A549 (cell line): ENCODE measurements at regions not wholly inside any gene's neighbourhood (a gene's known extent, or its start where the extent isn't known, plus 50 kb on each side); places are given as distances from the start of the nearest gene placed in this dataset.

ENCODE experiments used
- ATAC-seq, 2 experiments: fragments of 200-7000 bp in 1 of 2; fragments of >200 bp in 1 of 2; cut with Nextera tagmentation in 1 of 2; cut with Tn5 transposase in 1 of 2; 3 replicates each; pipeline versions ENCODE4 v1.8.0 to v1.9.1; 2018 to 2020; ENCODE audit warnings: mild to moderate bottlenecking in 1 of 2, moderate library complexity in 1 of 2
- CTCF ChIA-PET: fragments of 300-600 bp; sonication (Branson Sonifier 250); formaldehyde crosslinking; extraction: SDS; loops from one replicate; lab custom pipeline; 2021; ENCODE audit warnings: antibody characterized with exemption, inconsistent platforms; lab: Yijun Ruan, JAX
- POLR2A ChIA-PET: fragments of 350-600 bp; formaldehyde crosslinking; extraction: SDS; loops from one replicate; lab custom pipeline; 2021; ENCODE audit warnings: antibody characterized with exemption, inconsistent platforms; lab: Yijun Ruan, JAX
- DNase-seq, 2 experiments: peaks; one replicate each; pipeline versions ENCODE4 v3.0.0 to v3.0.0-alpha.2; 2011 to 2016; ENCODE audit warnings: low read depth in 1 of 2, low spot score in 1 of 2
- FAIRE-seq: peaks from 2 replicates; lab custom pipeline; 2011; peaks lifted over from hg19 to GRCh38; lab: Jason Lieb, UNC
- H3K27ac ChIP-seq, 2 experiments: fragments of >200 bp; sonication (Bioruptor Twin); formaldehyde crosslinking; 3 replicates each; pipeline ENCODE4 v1.5.1; 2016 to 2017
- H3K4me1 ChIP-seq: fragments of >200 bp; sonication (Bioruptor Twin); formaldehyde crosslinking; 3 replicates; pipeline ENCODE4 v1.6.1; 2016
- H3K4me2 ChIP-seq: fragments of >200 bp; sonication (Bioruptor Twin); formaldehyde crosslinking; 3 replicates; pipeline ENCODE4 v1.6.1; 2016
- H3K4me3 ChIP-seq: fragments of >200 bp; sonication (Bioruptor Twin); formaldehyde crosslinking; 3 replicates; pipeline ENCODE4 v1.5.1; 2016
- H3K9me3 ChIP-seq: fragments of >200 bp; sonication (Bioruptor Twin); formaldehyde crosslinking; 3 replicates; pipeline ENCODE4 v1.6.1; 2016
- CBX2 ChIP-seq: fragments of 200-600 bp; sonication (generic); IDR thresholded peaks from 2 replicates; pipeline ENCODE4 v1.6.1; 2016; ENCODE audit warnings: low read depth, mild to moderate bottlenecking, borderline replicate concordance
- CBX8 ChIP-seq: fragments of 200-600 bp; sonication (generic); IDR thresholded peaks from 2 replicates; pipeline ENCODE4 v1.6.1; 2016
- CEBPB ChIP-seq, 2 experiments: fragments of >200 bp in 1 of 2; sonication (Bioruptor Twin) in 1 of 2; formaldehyde crosslinking in 1 of 2; IDR thresholded peaks; 2 replicates each; pipeline ENCODE4 v1.6.1; 2012 to 2016
- EHF ChIP-seq: fragments of 250-450 bp; sonication (Bioruptor Pico); IDR thresholded peaks from 2 replicates; pipeline ENCODE4 v1.5.0; 2020; ENCODE audit warnings: mild to moderate bottlenecking
- EP300 ChIP-seq, 2 experiments: fragments of >200 bp; sonication (Bioruptor Twin); formaldehyde crosslinking; IDR thresholded peaks; 2 replicates in 1 of 2; 3 replicates in 1 of 2; pipeline ENCODE4 v1.6.1; 2016 to 2017
- FOSB ChIP-seq: fragments of 250-450 bp; sonication (Bioruptor Pico); IDR thresholded peaks from 2 replicates; pipeline ENCODE4 v1.5.0; 2020; ENCODE audit warnings: mild to moderate bottlenecking, moderate library complexity
- HEYL ChIP-seq: fragments of 250-450 bp; sonication (Bioruptor Pico); IDR thresholded peaks from 2 replicates; pipeline ENCODE4 v1.8.0; 2021; ENCODE audit warnings: mild to moderate bottlenecking, moderate library complexity
- HOXB13 ChIP-seq: fragments of 250-450 bp; sonication (Bioruptor Pico); IDR thresholded peaks from 2 replicates; pipeline ENCODE4 v1.5.0; 2020; ENCODE audit warnings: low read depth, mild to moderate bottlenecking, moderate library complexity
- KDM5A ChIP-seq: fragments of 200-600 bp; sonication (generic); IDR thresholded peaks from 2 replicates; pipeline ENCODE4 v1.6.1; 2016; ENCODE audit warnings: antibody characterized with exemption, mild to moderate bottlenecking
- MAFK ChIP-seq: fragments of 450-650 bp; IDR thresholded peaks from 2 replicates; pipeline ENCODE4 v1.6.1; 2014; ENCODE audit not compliant: partially characterized antibody
- MAX ChIP-seq: IDR thresholded peaks from 2 replicates; pipeline ENCODE4 v1.6.1; 2012
- MAZ ChIP-seq: fragments of 150-350 bp; IDR thresholded peaks from 2 replicates; pipeline ENCODE4 v1.6.1; 2014; ENCODE audit warnings: antibody characterized with exemption, low read depth, low read length, borderline replicate concordance
- NFE2L2 ChIP-seq: fragments of 150-350 bp; conservative IDR thresholded peaks from 2 replicates; pipeline ENCODE4 v1.6.1; 2014; ENCODE audit warnings: low read length
- PBX3 ChIP-seq: IDR thresholded peaks from 2 replicates; pipeline ENCODE4 v1.6.1; 2012
- POLR2A ChIP-seq: IDR thresholded peaks from 2 replicates; pipeline ENCODE4 v1.6.1; 2012; ENCODE audit warnings: mild to moderate bottlenecking, low read length
- RARB ChIP-seq: fragments of 250-450 bp; sonication (Bioruptor Pico); IDR thresholded peaks from 2 replicates; pipeline ENCODE4 v1.8.0; 2021; ENCODE audit warnings: mild to moderate bottlenecking, moderate library complexity
- RFX5 ChIP-seq: fragments of 450-650 bp; IDR thresholded peaks from 2 replicates; pipeline ENCODE4 v1.7.1; 2014; ENCODE audit warnings: antibody characterized with exemption, mild to moderate bottlenecking, moderate library complexity
- TFCP2L1 ChIP-seq: fragments of 250-450 bp; sonication (Bioruptor Pico); IDR thresholded peaks from 2 replicates; pipeline ENCODE4 v1.5.0; 2021; ENCODE audit warnings: mild to moderate bottlenecking
- TP53 ChIP-seq: fragments of 250-450 bp; sonication (Bioruptor Pico); IDR thresholded peaks from 2 replicates; pipeline ENCODE4 v1.5.0; 2021; ENCODE audit warnings: mild to moderate bottlenecking, moderate library complexity
- ZSCAN20 ChIP-seq: fragments of 250-450 bp; sonication (Bioruptor Pico); IDR thresholded peaks from 2 replicates; pipeline ENCODE4 v1.8.0; 2022; ENCODE audit warnings: mild to moderate bottlenecking, moderate library complexity
- whole genome bisulfite sequencing: methylation state at CpG from one replicate; pipeline ENCODE4 v1.1.6; 2017; ENCODE audit errors: missing lambda C conversion rate; 5-methylcytosine and 5-hydroxymethylcytosine counted together
- TF ChIP-seq, protein P1 (sequence below): fragments of 450-650 bp; IDR thresholded peaks from 2 replicates; pipeline ENCODE4 v1.6.1; 2014; ENCODE audit warnings: antibody characterized with exemption
- TF ChIP-seq, protein P2 (sequence below): fragments of >200 bp; sonication (Bioruptor Twin); formaldehyde crosslinking; IDR thresholded peaks from 3 replicates; pipeline ENCODE4 v1.5.1; 2016
- TF ChIP-seq, protein P3 (sequence below): fragments of >200 bp; sonication (Bioruptor Twin); formaldehyde crosslinking; IDR thresholded peaks from 3 replicates; pipeline ENCODE4 v1.6.1; 2016

DNA sequence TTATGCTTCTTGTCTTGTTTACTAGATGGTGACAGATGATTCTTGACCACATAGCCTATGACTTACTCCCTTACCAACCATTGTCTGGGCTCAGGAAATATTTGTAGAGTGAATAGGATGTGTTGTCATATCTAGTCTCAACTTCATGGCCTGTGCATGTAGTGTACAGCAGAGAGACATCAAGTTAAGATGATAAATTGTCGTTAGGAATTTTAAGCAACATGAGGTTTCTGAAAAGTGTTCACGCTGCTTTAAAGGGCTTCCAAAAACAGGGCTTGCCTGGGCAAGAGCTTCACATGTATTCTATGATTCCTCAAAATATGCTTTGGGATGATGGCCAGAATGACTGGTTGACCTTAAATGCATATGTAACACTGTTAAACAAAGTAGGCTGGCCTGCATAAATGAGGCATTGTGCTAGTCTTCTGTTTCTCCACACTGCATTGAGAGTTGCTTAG is 424.0 kb downstream of the RND3 start:
- ATAC-seq (no peak), DNase-seq (no peak), FAIRE-seq (no peak)
- TF ChIP-seq EP300 (IDR thresholded peaks at IDR 0.05) (no peak), MAX (no peak), HEYL (CRISPR knock-in tag) (no peak), FOSB (CRISPR knock-in tag) (no peak), MAFK (no peak)
- TF ChIP-seq, protein P1, sequence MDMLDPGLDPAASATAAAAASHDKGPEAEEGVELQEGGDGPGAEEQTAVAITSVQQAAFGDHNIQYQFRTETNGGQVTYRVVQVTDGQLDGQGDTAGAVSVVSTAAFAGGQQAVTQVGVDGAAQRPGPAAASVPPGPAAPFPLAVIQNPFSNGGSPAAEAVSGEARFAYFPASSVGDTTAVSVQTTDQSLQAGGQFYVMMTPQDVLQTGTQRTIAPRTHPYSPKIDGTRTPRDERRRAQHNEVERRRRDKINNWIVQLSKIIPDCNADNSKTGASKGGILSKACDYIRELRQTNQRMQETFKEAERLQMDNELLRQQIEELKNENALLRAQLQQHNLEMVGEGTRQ: no peak
- Histone ChIP-seq H3K27ac (no peak overlapping the region), H3K4me1 (no peaks in the 10 kb centered on the region), H3K4me2 (no peak overlapping the region), H3K4me3 (no peak overlapping the region), H3K9me3 (no peaks in the 10 kb centered on the region)
- ChIA-PET CTCF (no interaction called here), POLR2A (no interaction called here)
- WGBS: 91% methylated on average over 2 of the region's 2 CpGs

- TF ChIP-seq RFX5 (no peak), EHF (no peak), CEBPB (IDR thresholded peaks at IDR 0.05) (no peak), CBX2 (no peak), TFCP2L1 (CRISPR knock-in tag) (no peak), HEYL (CRISPR knock-in tag) (no peak), HOXB13 (CRISPR knock-in tag) (no peak)
- TF ChIP-seq, all 56 proteins: peak for 0
- DNase-seq (no peak), FAIRE-seq (no peak), ATAC-seq (no peak)
- 85% methylated on average over 3 of the region's 3 CpGs for WGBS
- Histone ChIP-seq H3K4me1 (no peaks in the 10 kb centered on the region), H3K27ac (no peak overlapping the region), H3K4me2 (no peak overlapping the region), H3K9me3 (no peaks in the 10 kb centered on the region), H3K4me3 (no peak overlapping the region)
- ChIA-PET CTCF (no interaction called here), POLR2A (no interaction called here)
Observed at GRCh38 chr2:150062416-150062815, 425.1 kb downstream of the RND3 start.

DNA sequence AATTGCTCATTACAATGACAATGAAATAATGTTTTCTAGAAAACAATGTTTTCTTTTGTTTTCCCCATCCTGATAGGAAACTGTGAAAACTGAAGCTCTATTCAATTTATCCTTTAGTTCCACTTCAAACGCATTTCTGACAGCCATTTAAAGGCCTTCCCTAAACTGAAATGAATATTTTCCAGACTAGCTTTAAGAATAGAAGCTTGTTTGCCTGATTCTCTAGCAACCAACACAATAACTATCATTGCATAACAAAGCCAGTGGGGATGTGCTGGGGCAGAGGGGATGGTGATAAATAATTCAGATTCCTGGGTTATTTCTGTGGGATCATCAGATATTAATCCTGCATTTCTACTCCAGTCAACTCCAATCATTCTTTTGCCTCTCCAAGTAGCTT is 427.1 kb downstream of the RND3 start:
- 79% methylated on average over 1 of the region's 1 CpG for WGBS
- no peaks in the 10 kb centered on the region for H3K4me1 ChIP-seq
- no peak for ATAC-seq
- no peak overlapping the region for H3K4me3 ChIP-seq
- no peak overlapping the region for H3K27ac ChIP-seq
- POLR2A ChIA-PET: no interaction called here
- H3K4me2 ChIP-seq: no peak overlapping the region
- TF ChIP-seq NFE2L2 (no peak), EHF (no peak), RFX5 (no peak), PBX3 (no peak), CBX8 (no peak), POLR2A (no peak), TP53 (CRISPR knock-in tag) (no peak), KDM5A (no peak), ZSCAN20 (no peak), MAZ (no peak), RARB (CRISPR knock-in tag) (no peak)
- TF ChIP-seq, protein P2, sequence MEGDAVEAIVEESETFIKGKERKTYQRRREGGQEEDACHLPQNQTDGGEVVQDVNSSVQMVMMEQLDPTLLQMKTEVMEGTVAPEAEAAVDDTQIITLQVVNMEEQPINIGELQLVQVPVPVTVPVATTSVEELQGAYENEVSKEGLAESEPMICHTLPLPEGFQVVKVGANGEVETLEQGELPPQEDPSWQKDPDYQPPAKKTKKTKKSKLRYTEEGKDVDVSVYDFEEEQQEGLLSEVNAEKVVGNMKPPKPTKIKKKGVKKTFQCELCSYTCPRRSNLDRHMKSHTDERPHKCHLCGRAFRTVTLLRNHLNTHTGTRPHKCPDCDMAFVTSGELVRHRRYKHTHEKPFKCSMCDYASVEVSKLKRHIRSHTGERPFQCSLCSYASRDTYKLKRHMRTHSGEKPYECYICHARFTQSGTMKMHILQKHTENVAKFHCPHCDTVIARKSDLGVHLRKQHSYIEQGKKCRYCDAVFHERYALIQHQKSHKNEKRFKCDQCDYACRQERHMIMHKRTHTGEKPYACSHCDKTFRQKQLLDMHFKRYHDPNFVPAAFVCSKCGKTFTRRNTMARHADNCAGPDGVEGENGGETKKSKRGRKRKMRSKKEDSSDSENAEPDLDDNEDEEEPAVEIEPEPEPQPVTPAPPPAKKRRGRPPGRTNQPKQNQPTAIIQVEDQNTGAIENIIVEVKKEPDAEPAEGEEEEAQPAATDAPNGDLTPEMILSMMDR: no peak
- TF ChIP-seq, protein P3, sequence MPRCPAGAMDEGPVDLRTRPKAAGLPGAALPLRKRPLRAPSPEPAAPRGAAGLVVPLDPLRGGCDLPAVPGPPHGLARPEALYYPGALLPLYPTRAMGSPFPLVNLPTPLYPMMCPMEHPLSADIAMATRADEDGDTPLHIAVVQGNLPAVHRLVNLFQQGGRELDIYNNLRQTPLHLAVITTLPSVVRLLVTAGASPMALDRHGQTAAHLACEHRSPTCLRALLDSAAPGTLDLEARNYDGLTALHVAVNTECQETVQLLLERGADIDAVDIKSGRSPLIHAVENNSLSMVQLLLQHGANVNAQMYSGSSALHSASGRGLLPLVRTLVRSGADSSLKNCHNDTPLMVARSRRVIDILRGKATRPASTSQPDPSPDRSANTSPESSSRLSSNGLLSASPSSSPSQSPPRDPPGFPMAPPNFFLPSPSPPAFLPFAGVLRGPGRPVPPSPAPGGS: no peak
- no peaks in the 10 kb centered on the region for H3K9me3 ChIP-seq
- CTCF ChIA-PET: no interaction called here
- no peak for DNase-seq
- no peak for FAIRE-seq
